ENCODE measurements at regions not wholly inside any gene's neighbourhood (a gene's known extent, or its start where the extent isn't known, plus 50 kb on each side); places are given as distances from the start of the nearest gene placed in this dataset.
A peak's percentile ranks its signal among the peaks of the same experiment; 100 is the strongest.

DNA sequence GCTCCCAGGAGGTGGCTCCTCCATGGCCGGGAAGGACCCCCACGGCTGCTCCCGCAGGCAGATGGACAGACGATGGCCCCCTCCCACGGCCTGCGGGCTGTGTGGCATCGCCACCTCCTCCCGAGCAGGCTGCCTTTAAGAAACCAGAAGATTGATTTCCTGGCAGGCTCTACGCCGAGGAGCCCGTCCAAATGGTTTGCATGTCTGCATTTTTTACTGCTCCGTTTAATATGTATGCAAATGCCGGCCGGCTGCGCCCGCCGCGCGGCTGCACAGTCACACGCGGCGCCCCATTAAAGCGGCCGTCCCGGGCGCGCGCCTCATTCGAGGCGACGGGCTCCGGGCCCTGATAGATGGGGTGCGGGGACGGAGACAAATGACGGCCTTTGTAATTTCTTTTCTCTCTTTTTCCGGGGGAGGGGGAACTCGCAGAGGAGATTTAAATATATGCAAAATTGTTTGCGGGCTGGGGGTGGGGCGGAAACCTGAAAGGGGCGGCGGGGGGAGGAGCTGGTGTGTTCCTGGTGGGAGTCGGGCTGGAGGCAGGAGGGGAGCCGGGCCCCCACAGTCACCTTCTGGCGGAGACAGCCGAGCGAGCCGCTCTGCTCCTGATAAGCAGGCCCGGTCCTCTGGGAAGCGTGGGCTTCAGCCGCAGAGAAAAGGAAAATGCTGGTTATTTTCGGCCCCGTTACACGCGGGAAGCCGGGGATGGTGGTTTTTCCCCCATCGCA, 158.7 kb upstream of the IER5L start:
- no peak for DNase-seq

DNA sequence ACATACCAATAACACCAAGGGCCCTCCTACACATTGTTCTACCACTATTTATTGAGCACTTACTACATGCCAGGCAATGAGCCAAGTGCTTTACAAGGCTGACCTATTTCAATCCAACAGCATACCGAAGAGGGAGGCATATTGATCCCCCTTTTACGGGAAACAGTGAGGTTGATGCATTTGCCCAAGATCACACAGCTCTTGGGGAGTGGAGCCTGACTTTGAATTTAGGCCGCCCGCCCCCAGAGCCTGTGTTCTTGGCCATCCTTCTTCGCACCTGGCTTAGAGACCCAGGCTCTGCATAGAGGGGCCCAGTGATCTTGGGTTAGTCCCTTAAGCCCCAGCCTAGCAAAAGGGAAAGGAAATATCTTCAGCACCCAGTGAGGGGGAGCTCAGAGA, 158.1 kb upstream of the IER5L start:
- peak; percentile 41 for DNase-seq

DNA sequence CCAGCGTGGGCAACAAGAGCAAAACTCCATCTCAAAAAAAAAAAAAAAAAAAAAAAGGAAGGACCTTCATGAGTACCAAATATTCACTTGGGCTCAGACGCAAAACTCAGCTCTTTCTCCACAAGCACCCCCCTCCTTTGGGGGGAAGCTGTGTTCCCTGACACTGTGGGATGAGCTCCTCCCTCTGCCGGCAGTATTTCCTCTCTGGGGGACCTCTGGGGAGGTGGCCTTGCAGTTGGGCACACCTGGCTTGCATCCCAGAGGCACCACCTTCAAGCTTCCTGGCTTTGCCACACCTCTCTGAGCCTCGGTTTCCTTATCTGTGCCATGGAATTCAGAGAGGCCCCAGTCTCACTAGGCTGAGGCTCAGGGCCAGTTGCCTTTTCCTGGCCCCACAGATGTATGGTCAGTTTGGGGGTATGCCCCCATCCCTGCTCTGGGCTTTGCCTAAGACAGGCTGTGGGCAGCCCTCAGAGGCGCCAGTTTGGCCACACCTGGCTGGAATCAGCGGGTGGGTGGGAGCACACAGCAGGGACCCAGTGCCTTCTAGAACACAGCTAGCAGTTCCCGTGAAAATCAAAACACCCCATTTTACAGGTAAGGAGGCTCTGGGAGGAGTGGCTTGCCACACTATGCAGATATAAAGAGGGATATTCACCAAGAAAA, 157.5 kb upstream of the IER5L start:
- no peak for DNase-seq

DNA sequence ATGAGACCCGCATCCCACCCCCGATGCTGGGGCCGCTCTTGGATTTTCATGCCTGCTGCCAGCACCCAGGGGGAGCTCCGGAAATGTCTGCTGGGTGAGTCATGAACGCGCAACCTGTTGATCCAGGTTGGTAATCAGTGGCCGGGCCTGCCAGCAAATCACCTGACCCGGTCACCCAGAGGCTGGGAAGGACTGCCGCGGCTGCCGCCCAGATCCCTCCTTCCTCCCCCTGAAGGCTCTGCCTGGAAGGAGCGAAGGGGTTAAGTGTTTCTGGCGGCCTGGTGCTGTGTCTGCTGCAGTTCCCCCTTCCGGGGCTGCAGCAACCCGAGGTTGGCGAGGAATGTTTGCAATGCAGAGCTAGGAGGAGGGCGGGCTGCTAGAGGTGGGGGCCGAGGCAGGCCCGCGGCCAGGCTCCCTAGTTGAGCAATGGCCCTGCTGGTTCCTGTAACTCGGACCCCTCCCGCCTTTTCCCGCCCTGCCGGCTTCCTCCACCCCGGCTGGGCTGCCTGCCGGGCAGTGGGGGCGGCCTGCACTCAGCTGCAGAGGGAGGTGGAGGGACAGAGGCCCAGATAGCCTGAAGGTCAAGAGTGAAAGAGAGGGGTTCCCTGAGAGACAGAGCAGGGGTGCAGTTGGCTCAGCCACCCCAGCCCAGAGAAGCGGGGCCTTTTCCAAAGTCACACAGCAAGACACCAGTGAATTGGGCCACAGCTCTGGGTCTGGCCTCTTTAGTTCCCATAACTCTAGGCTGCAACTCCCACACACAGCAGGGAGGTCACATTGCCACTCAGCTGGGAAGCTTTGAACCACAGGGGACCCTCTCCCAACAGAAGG, 156.3 kb upstream of the IER5L start:
- DNase-seq, result peak; percentile 96

DNA sequence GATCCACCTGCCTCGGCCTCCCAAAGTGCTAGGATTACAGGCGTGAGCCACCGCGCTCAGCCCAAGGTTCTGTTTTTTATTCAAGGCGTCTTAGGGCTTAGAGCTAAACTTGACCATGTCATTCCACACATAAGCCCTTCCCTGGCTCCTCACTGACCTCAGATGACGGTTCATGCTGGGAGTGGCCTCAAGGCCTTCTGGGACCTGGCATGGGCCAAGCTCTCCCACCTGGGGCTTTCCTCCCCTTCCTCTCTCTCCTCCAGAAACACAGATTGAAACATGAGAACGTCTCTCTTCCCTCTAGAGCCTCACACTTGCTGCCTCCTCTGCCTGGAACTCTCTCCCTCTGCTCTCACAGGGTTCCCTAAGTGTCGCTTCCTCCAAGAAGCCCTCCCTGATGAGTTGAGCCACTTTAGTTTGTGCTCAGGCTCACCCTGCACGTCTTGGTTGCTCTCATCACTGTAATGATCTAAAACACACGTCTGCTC, 155.6 kb upstream of the IER5L start:
- peak; percentile 47 for DNase-seq

DNA sequence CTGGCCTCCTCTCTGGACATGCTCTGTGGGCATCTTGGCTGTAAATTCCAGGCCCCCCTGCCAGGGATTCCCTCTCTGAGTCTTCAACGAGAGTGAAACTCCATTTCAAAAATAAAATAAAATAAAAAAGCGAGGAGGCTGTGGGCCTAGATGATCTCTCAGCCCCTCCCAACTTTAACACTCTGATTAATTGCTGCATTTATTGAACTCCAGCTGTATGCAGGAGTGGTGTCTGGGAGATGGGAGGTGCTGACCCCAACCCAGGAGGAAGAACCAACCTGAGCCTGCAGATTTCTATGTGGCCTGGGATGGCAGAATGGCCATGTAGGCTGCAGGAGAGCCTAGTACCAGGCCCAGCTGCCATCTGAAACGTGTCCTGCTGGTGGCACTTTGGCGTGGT, 154.5 kb upstream of the IER5L start:
- DNase-seq, result no peak

DNA sequence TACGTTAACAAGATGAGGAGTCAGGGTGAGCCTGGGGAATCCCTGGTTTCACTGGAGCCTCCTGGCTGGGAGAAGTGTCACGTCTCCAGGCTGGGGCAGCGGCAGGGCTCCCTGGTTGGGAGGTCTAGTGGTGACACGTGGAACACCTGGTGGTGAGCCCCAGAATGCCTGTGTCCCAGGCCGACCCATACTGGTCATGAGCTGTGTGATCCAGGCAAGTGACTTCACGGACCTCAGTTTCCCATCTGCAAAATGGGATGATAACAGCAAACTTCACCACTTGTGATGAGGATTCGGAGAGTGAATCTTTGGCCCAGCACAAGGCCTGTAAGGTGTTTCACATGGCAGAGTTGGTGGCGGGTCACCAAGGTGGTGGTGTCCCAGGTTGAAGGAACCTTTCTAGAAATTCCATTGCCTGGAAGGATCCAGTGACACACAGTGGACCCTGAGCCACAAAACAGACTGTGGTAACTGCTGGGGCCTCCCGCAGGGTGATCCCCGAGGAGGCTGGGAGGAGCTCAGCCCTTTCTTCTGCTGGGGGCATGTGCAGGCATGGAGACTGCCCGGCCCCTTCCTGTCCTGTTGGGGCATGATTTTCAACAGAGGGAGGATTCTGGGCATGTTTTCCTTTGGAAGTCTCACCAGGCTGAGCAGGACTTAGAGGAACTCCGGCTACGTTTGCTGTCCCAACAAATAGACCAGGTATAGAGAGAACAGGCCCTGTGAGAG, 153.9 kb upstream of the IER5L start:
- no peak for DNase-seq

DNA sequence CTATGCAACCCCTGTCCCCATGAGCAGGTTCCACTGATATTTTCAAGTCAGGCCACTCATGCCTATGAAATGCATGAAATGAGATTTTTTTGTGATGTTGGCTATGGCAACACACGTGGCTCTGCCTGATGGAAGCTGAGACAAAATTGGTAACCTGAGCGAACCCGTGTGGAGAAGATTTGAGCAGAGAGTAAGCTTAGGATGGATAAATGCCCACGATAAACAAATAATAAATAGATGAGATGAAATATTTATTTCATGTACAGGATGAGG, 153.4 kb upstream of the IER5L start:
- DNase-seq, result no peak

DNA sequence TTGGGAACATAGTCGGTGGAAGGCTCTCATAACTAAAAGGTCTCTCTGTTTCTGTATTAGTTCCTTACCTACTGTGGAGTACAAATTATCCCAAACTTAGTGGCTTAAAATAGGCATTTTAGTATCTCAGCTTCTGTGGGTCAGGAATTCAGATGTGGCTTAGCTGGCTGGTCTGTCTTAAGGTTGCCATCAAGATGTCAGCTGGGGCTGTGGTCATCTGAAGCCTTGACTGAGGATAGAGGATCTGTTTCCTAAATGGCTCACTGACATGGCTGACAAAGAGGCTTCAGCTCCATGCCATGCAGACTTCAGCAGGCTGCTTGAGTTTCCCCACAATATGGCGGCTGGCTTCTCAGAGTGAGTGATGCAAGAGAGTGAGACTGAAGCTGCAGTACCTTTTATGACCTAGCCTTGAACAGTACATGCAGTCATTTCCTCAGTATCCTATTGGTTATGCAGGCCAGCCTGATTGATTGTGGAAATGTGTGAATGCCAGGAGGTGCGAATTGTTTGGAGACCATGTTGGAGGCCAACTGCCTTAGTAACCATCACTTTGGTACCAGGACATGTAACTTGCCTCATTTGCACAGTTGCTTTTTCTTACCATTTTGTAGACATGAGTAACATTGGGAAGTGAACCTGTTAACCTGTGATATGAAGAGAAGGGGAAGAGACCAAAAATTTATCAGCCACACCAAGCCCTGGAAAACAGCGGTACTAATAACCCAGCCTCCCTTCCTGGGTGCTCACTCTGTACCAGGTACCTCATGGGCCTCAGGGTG, 152.8 kb upstream of the IER5L start:
- no peak for DNase-seq

DNA sequence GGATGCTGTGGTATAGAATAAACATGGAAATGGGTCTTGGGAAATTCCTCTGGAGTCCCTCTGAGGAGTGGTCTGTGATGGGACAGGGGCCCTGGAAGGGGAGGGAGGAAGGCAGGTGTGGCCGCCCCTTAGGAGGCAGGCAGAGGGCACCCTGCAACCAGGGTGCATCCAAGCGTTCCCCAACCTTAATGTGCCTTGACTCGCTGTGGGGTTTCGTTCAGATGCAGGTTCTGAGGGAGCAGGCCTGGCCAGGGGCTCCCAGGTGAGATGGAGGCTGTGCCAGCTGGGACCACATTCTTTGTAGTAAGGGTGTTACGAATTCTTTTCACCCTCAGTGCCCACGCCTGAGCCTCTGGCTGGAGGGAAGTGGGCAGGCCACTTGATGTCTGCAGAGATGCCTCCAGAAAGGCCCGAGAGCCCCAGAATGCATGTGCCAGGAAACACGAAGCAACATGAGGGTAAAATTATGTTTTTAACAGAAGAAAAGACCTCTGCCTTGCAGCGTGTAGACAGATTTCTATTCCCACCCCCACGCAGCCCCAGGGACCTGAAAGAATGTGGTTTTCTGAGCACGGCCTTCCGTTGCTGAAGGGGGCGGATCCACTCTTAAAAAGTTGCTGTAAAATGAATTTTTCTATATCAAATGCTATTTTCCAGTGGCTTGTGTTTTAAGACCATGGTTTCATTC, 150.4 kb upstream of the IER5L start:
- DNase-seq, result no peak

DNA sequence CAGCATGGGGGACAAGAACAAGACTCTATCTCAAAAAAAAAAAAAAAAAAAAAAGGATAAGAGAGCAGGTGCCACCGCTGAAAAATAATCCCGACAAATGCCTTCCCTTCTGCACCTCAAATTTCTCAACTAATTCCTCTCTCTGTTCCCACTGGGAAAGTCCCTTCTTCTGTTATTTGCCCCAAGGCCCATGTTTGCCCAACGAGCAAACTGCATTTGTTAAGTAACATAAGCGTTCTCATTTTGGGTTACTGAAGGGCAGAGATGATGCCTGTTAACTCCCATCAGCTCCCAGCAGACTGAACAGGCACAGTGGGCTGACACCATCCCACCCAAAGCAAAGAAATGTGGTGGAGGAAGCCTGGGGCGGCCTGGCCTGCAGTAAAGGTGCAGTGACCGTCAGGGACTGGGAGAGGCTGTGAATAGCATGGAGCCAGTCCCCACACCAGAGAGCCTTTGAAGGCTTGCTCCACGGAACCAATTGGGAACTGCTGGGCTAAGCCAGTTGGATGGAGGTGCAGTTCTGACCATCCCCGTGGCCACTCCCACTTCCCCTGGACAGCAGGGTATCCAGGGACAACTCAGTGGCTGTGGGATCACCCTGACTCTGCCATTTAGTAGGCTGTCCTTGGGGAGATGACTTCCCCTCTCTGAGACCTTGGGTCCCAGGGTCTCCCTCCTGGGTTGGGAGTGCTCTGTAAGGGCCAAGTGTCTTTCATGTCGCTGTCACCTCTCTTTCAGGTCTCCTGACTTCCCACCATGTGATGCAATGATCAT, 149.7 kb upstream of the IER5L start:
- no peak for DNase-seq

DNA sequence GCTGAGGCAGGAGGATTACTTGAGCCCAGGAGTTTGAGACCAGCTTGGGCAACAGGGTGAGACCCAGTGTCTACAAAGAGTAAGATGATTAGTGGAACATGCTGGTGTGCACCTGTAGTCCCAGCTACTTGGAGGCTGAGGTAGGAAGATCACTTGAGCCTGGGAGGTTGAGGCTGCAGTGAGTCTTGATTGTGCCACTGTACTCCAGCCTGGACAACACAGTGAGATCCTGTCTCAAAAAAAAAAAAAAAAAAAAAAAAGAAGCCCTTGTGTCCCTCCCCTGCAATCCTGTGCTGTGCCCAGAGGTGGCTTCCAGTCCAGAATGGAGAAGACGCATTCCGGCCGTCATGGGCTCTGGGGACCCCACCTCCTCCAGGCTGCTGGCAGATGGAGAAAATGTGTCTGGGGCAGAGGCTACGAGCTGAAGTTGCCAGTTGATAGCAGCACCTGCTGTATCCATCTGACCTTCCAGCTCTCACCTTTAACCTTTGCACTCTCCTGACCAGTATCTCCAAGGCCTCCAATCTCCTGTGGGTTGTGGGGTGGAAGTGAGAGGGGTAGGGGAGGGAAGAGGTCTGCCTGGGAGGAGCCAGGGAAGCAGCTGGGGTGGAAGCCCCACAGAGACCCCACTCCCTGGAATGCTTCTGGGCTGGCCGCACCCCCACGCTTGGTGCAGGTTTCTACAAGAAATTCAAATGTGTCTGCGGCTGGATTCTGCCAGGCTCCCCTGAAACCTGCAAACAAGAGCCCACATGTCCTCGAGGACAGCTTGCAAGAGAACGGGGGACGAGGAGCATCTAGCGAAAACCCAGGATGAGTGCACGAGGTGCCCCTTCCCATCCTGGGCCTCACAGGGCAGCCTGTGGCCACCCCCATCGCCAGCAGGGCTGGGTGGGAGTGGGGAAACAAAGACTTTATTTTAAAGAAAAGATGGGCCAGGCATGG, 148.3 kb upstream of the IER5L start:
- no peak for DNase-seq

DNA sequence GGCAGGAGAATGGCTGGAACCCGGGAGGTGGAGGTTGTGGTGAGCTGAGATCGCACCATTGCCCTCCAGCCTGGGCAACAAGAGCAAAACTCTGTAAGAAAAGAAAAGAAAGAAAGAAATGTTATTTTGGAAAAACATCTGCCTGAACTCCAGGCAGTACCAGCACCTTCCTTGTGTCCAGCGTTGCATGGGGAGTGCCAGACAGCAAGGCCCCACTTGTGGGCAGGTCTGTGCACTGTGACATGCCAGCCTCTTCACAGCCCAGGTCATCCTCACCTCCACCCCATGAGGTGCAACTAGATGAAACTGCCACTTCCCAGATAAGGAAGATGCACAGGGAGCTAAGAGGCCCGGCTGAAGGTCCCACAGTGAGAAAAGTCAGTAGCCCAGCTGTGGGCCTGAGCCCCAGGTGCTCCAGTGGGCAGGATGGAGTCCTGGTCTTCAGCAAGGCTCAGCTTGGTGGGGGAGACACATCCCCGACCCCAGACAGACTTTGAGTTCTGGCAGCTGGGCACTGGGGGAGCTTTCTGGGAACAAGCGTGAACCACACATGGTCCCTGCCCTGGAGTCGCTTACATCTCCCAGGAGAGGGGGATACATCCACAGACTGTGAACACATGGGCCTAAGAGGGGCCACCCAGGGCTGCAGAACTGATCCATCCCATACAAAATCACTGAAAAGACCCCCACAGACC, 146.9 kb upstream of the IER5L start:
- no peak for DNase-seq

DNA sequence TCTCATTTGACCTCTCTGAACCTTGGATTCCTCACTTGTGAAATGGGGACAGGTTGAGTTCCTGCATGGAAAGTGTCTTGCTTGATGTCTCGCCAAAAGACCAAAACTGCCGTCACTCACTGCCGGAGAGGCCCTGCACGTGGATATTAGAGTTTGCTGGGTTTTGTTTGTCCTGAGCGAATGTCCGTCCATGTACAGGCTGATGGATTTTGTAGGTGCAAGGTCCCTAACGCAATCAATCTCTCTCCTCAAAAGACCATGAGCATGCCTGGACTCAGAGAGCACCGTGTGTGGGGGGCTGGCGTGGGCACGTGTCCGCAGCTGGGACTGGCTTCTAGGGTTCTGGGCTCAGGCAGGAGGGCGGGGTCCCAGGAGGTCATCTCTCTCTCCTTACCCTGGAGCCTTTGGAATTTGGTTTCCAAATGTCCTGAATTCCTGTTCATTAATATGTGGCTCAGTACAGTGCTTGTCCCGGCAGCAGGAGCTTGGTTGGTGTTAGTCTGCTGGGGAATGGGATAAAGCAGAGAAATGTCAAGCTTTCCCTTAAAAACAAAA, 146.0 kb upstream of the IER5L start:
- no peak for DNase-seq

DNA sequence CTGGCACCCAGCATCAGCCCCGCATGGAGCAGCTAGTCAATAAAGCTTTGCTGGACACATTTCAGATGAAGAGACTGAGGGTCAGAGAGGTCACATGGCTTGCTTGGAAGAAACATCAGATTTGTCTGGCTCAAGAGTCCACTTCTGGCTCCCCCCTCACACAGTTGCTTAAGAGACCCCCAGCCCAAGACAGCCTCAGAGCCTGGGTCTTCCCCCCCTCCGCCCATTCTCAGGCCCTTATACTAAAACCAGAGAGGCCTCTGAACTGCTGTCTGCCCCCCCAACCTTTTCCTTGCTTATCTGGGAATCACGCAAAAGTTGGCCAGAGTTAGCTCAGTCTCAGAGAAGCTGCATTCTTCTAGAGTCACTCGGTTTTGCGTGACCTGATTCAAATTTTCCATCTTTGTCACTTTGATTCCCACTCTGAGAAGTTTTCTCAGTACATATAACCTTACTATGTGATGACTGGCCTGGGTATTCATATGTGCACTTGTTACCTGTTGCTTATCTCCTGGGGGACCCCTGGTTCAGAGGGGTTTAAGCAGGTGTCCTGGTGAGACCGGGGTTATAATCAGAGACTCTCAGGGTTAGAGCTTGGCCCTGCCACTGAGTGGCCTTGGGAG, 145.4 kb upstream of the IER5L start:
- DNase-seq, result no peak

DNA sequence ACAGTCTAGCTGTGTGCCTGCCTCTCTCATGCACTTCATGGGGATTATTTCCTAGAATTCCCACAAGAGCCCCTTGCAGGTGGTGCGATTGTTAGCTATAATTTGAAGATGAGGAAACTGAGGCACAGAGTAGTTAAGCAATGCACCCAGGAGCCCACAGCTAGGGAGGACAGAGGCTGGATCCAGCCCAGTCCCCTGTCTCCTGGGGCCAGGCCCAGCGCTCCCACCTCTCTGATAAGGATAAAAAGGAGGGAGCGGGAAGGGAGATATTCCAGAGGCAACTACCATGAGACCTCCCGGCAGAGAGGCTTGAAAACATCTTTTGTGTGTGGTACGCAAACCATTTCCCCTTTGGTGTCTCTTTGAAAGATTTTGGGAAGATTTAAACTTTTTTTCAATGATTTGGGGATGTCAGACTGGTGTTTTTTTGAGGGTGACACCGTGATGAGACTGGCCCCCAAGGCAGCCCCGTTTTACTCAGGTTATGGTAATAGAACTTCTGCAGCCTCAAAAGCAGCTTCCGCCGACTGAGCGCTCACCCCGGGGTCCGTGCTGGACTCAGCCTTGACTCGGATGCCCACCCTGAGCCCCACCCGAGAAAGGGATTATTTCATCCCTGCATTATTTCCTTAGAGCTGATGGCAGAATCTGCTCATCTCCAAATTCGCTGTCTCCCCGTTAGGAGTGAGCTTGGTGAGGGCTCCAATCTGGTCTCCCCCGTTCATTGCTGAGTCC, 144.7 kb upstream of the IER5L start:
- no peak for DNase-seq

DNA sequence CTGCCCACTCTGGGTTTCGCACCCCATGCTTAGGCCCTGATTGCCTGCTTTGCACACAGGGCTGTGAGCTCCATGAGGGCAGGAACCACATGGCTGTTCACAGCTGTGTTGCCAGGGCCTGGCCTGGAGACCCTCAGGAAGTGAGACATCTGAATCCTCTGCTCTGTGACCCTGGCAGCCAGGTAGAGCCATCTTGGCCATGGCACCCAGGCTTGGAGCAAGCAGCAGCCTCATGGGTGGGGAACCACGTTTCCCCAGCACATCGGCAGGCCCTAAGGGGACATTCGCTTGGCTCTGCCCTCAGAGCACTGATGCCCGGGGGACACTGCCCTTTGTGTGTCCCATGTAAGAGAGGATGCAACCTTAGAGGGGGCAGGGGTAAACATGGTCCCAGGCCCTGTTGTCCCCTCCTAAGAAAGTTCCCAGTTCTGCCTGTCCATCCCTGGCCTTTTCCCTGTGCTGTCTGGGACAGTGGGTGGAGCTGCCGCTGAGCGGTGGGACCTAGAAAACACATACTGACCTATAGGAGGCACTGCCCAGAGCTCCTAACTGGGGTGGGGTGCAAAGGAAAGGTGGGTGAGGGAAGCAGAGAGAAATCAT, 144.1 kb upstream of the IER5L start:
- DNase-seq, result no peak
